ENCODE measurements at regions not wholly inside any gene's neighbourhood (a gene's known extent, or its start where the extent isn't known, plus 50 kb on each side); places are given as distances from the start of the nearest gene placed in this dataset.

- Histone ChIP-seq H3K36me3 (ENCODE audit: control insufficient read depth, insufficient read depth, low read length) (no peaks in the 10 kb centered on the region), H3K27ac (ENCODE audit: low read length) (no peak overlapping the region), H3K4me1 (ENCODE audit: control insufficient read depth, insufficient read depth, low read length) (no peaks in the 10 kb centered on the region), H3K27me3 (ENCODE audit: control insufficient read depth, insufficient read depth, low read length) (no peaks in the 10 kb centered on the region), H3K4me3 (ENCODE audit: low read length) (no peak overlapping the region), H3K9me3 (ENCODE audit: control insufficient read depth, insufficient read depth, low read length) (no peaks in the 10 kb centered on the region)
- DNase-seq (ENCODE audit: low read depth, low spot score) = no peak
- no CpG with 5 or more reads among the region's 1 CpG for WGBS (ENCODE audit: insufficient coverage, insufficient read length)
These were observed 430.5 kb downstream of the SLITRK6 start for GRCh38 chr13:85368686-85369085.

DNA sequence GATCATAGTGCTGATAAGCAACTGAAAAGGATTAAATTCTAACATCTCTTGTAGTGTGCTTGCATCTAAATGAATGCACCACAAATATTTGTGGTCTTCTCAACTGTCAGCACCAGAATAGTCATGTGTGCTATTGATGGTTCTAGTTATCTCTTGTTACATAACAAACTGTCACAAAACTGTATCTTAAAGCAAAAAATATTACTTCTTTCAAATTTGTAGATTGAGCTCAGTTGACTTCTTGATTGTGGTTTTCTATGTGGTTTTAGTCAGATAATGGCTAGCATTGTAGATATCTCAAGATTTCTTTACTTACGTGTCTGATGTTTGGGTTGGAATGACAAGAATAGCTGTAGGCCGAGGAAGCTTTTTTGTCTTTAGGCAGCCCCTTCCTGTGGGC, 431.3 kb downstream of the SLITRK6 start:
- H3K27ac ChIP-seq (ENCODE audit: low read length) = no peak overlapping the region

GRCh38 chr13:85366759-85367417, 432.3 kb downstream of the SLITRK6 start:
- H3K9me3 ChIP-seq (ENCODE audit: control insufficient read depth, insufficient read depth, low read length) = no peaks in the 10 kb centered on the region
- no peaks in the 10 kb centered on the region for H3K4me1 ChIP-seq (ENCODE audit: control insufficient read depth, insufficient read depth, low read length)
- H3K4me3 ChIP-seq (ENCODE audit: low read length) = no peak overlapping the region
- no CpG with 5 or more reads among the region's 5 CpGs for WGBS (ENCODE audit: insufficient coverage, insufficient read length)
- DNase-seq (ENCODE audit: low read depth, low spot score) = no peak
- no peaks in the 10 kb centered on the region for H3K36me3 ChIP-seq (ENCODE audit: control insufficient read depth, insufficient read depth, low read length)
- no peak overlapping the region for H3K27ac ChIP-seq (ENCODE audit: low read length)
- H3K27me3 ChIP-seq (ENCODE audit: control insufficient read depth, insufficient read depth, low read length) = no peaks in the 10 kb centered on the region

More for the DNA sequence above, 431.3 kb downstream of the SLITRK6 start:
- no peaks in the 10 kb centered on the region for H3K27me3 ChIP-seq (ENCODE audit: control insufficient read depth, insufficient read depth, low read length)
- no peak for DNase-seq (ENCODE audit: low read depth, low spot score)
- no peaks in the 10 kb centered on the region for H3K4me1 ChIP-seq (ENCODE audit: control insufficient read depth, insufficient read depth, low read length)
- no peaks in the 10 kb centered on the region for H3K9me3 ChIP-seq (ENCODE audit: control insufficient read depth, insufficient read depth, low read length)
- no peaks in the 10 kb centered on the region for H3K36me3 ChIP-seq (ENCODE audit: control insufficient read depth, insufficient read depth, low read length)
- no peak overlapping the region for H3K4me3 ChIP-seq (ENCODE audit: low read length)
- WGBS (ENCODE audit: insufficient coverage, insufficient read length) = no CpG with 5 or more reads among the region's 2 CpGs

GRCh38 chr13:85363504-85363903, 435.7 kb downstream of the SLITRK6 start:
- no peak overlapping the region for H3K4me3 ChIP-seq (ENCODE audit: low read length)
- no peak for DNase-seq (ENCODE audit: low read depth, low spot score)
- no peaks in the 10 kb centered on the region for H3K4me1 ChIP-seq (ENCODE audit: control insufficient read depth, insufficient read depth, low read length)
- no peaks in the 10 kb centered on the region for H3K36me3 ChIP-seq (ENCODE audit: control insufficient read depth, insufficient read depth, low read length)
- no peaks in the 10 kb centered on the region for H3K9me3 ChIP-seq (ENCODE audit: control insufficient read depth, insufficient read depth, low read length)
- no peak overlapping the region for H3K27ac ChIP-seq (ENCODE audit: low read length)
- no CpG with 5 or more reads among the region's 15 CpGs for WGBS (ENCODE audit: insufficient coverage, insufficient read length)
- H3K27me3 ChIP-seq (ENCODE audit: control insufficient read depth, insufficient read depth, low read length) = no peaks in the 10 kb centered on the region

DNA sequence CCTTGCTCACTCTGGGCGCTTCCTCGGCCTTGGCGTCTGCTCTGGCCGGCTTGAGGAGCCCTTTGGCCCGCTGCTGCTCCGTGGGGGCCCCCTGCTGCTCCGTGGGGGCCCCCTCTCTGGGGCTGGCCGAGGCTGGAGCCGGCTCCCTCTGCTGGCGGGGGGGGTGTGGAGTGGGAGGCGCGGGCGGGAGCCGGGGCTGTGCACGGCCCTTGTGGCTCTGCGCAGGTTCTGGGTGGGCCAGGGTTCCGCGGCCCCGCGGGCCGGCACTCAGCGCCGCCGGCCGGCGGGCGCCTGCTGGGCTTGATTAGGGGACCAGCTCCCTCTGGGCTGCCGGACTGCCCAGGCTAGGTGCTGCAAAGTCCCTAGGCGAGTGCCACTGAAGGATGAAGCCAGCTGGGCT, 436.2 kb downstream of the SLITRK6 start:
- no CpG with 5 or more reads among the region's 29 CpGs for WGBS (ENCODE audit: insufficient coverage, insufficient read length)

DNA sequence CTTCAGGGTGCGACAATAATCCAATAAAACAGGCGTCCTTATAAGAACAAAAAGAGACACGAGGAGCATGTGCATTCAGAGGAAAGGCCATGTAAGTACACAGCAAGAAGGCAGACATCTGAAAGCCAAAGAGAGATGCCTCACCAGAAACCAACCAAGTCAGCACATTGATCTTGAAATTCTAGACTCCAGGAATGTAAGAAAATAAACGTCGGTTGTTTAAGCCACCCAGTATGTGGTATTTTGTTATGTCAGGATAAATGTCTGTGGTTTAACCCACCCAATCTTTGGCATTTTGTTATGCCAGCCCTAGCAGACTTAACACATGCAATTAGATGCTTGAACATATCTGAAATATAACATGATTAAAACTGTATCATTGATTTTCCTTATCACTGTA, 452.0 kb downstream of the SLITRK6 start:
- H3K27ac ChIP-seq (ENCODE audit: low read length) = no peak overlapping the region
- no CpG with 5 or more reads among the region's 5 CpGs for WGBS (ENCODE audit: insufficient coverage, insufficient read length)
- DNase-seq (ENCODE audit: low read depth, low spot score) = no peak
- no peak overlapping the region for H3K4me3 ChIP-seq (ENCODE audit: low read length)
- no peaks in the 10 kb centered on the region for H3K9me3 ChIP-seq (ENCODE audit: control insufficient read depth, insufficient read depth, low read length)
- no peaks in the 10 kb centered on the region for H3K27me3 ChIP-seq (ENCODE audit: control insufficient read depth, insufficient read depth, low read length)
- no peaks in the 10 kb centered on the region for H3K4me1 ChIP-seq (ENCODE audit: control insufficient read depth, insufficient read depth, low read length)
- no peaks in the 10 kb centered on the region for H3K36me3 ChIP-seq (ENCODE audit: control insufficient read depth, insufficient read depth, low read length)

More for the DNA sequence above, 436.2 kb downstream of the SLITRK6 start:
- H3K4me1 ChIP-seq (ENCODE audit: control insufficient read depth, insufficient read depth, low read length) = no peaks in the 10 kb centered on the region
- no peaks in the 10 kb centered on the region for H3K9me3 ChIP-seq (ENCODE audit: control insufficient read depth, insufficient read depth, low read length)
- H3K27ac ChIP-seq (ENCODE audit: low read length) = no peak overlapping the region
- no peaks in the 10 kb centered on the region for H3K36me3 ChIP-seq (ENCODE audit: control insufficient read depth, insufficient read depth, low read length)
- H3K4me3 ChIP-seq (ENCODE audit: low read length) = no peak overlapping the region
- no peak for DNase-seq (ENCODE audit: low read depth, low spot score)
- H3K27me3 ChIP-seq (ENCODE audit: control insufficient read depth, insufficient read depth, low read length) = no peaks in the 10 kb centered on the region

- no peak overlapping the region for H3K4me3 ChIP-seq (ENCODE audit: low read length)
- H3K4me1 ChIP-seq (ENCODE audit: control insufficient read depth, insufficient read depth, low read length) = no peaks in the 10 kb centered on the region
- no peaks in the 10 kb centered on the region for H3K36me3 ChIP-seq (ENCODE audit: control insufficient read depth, insufficient read depth, low read length)
- no CpG with 5 or more reads among the region's 4 CpGs for WGBS (ENCODE audit: insufficient coverage, insufficient read length)
- H3K9me3 ChIP-seq (ENCODE audit: control insufficient read depth, insufficient read depth, low read length) = no peaks in the 10 kb centered on the region
- no peak overlapping the region for H3K27ac ChIP-seq (ENCODE audit: low read length)
- no peaks in the 10 kb centered on the region for H3K27me3 ChIP-seq (ENCODE audit: control insufficient read depth, insufficient read depth, low read length)
- no peak for DNase-seq (ENCODE audit: low read depth, low spot score)
These were observed 465.0 kb downstream of the SLITRK6 start for GRCh38 chr13:85334187-85334586.

GRCh38 chr13:85333506-85334020, 465.7 kb downstream of the SLITRK6 start:
- Histone ChIP-seq H3K36me3 (ENCODE audit: control insufficient read depth, insufficient read depth, low read length) (no peaks in the 10 kb centered on the region), H3K4me3 (ENCODE audit: low read length) (no peak overlapping the region), H3K9me3 (ENCODE audit: control insufficient read depth, insufficient read depth, low read length) (no peaks in the 10 kb centered on the region), H3K27ac (ENCODE audit: low read length) (no peak overlapping the region), H3K27me3 (ENCODE audit: control insufficient read depth, insufficient read depth, low read length) (no peaks in the 10 kb centered on the region), H3K4me1 (ENCODE audit: control insufficient read depth, insufficient read depth, low read length) (no peaks in the 10 kb centered on the region)
- no CpG with 5 or more reads among the region's 2 CpGs for WGBS (ENCODE audit: insufficient coverage, insufficient read length)
- DNase-seq (ENCODE audit: low read depth, low spot score) = no peak

- Histone ChIP-seq H3K27ac (ENCODE audit: low read length) (no peak overlapping the region), H3K27me3 (ENCODE audit: control insufficient read depth, insufficient read depth, low read length) (no peaks in the 10 kb centered on the region), H3K4me3 (ENCODE audit: low read length) (no peak overlapping the region), H3K4me1 (ENCODE audit: control insufficient read depth, insufficient read depth, low read length) (no peaks in the 10 kb centered on the region), H3K36me3 (ENCODE audit: control insufficient read depth, insufficient read depth, low read length) (no peaks in the 10 kb centered on the region), H3K9me3 (ENCODE audit: control insufficient read depth, insufficient read depth, low read length) (no peaks in the 10 kb centered on the region)
- no peak for DNase-seq (ENCODE audit: low read depth, low spot score)
- WGBS (ENCODE audit: insufficient coverage, insufficient read length) = no CpG with 5 or more reads among the region's 2 CpGs
These were observed 466.6 kb downstream of the SLITRK6 start for GRCh38 chr13:85332615-85333014.

- DNase-seq (ENCODE audit: low read depth, low spot score) = no peak
- H3K27me3 ChIP-seq (ENCODE audit: control insufficient read depth, insufficient read depth, low read length) = no peaks in the 10 kb centered on the region
- no peak overlapping the region for H3K4me3 ChIP-seq (ENCODE audit: low read length)
- H3K36me3 ChIP-seq (ENCODE audit: control insufficient read depth, insufficient read depth, low read length) = no peaks in the 10 kb centered on the region
- no peaks in the 10 kb centered on the region for H3K9me3 ChIP-seq (ENCODE audit: control insufficient read depth, insufficient read depth, low read length)
- H3K27ac ChIP-seq (ENCODE audit: low read length) = no peak overlapping the region
- no peaks in the 10 kb centered on the region for H3K4me1 ChIP-seq (ENCODE audit: control insufficient read depth, insufficient read depth, low read length)
These were observed 477.5 kb downstream of the SLITRK6 start for GRCh38 chr13:85321734-85322133.

GRCh38 chr13:85317781-85318180, 481.4 kb downstream of the SLITRK6 start:
- no peak for DNase-seq (ENCODE audit: low read depth, low spot score)
- Histone ChIP-seq H3K9me3 (ENCODE audit: control insufficient read depth, insufficient read depth, low read length) (no peaks in the 10 kb centered on the region), H3K4me3 (ENCODE audit: low read length) (no peak overlapping the region), H3K27me3 (ENCODE audit: control insufficient read depth, insufficient read depth, low read length) (no peaks in the 10 kb centered on the region), H3K4me1 (ENCODE audit: control insufficient read depth, insufficient read depth, low read length) (no peaks in the 10 kb centered on the region), H3K36me3 (ENCODE audit: control insufficient read depth, insufficient read depth, low read length) (no peaks in the 10 kb centered on the region), H3K27ac (ENCODE audit: low read length) (no peak overlapping the region)
- no CpG with 5 or more reads among the region's 1 CpG for WGBS (ENCODE audit: insufficient coverage, insufficient read length)

All from iPS DF 6.9 (cell line).